AG04450 (cell line): ENCODE measurements at regions not wholly inside any gene's neighbourhood (a gene's known extent, or its start where the extent isn't known, plus 50 kb on each side); places are given as distances from the start of the nearest gene placed in this dataset.

Experiments
- CTCF ChIA-PET: fragments of 300-600, 350-600 bp; formaldehyde crosslinking; extraction: SDS; loops from one replicate; lab custom pipeline; 2022; ENCODE audit warnings: antibody characterized with exemption, inconsistent platforms; lab: Charles Lee
- POLR2A ChIA-PET: fragments of 350-600 bp; formaldehyde crosslinking; extraction: SDS; loops from one replicate; lab custom pipeline; 2021; ENCODE audit warnings: antibody characterized with exemption, inconsistent platforms; lab: Yijun Ruan, JAX
- DNase-seq: peaks from one replicate; pipeline ENCODE4 v3.0.0-alpha.2; 2011; ENCODE audit warnings: low read depth, low spot score
- H3K27ac ChIP-seq: one replicate; pipeline ENCODE4 v1.5.1; 2012; ENCODE audit warnings: low read depth, low read length, control low read depth
- H3K27me3 ChIP-seq: one replicate; pipeline ENCODE4 v1.6.0; 2012; ENCODE audit warnings: low read length; ENCODE audit not compliant: control insufficient read depth, insufficient read depth
- H3K4me3 ChIP-seq: 2 replicates; pipeline ENCODE4 v1.5.1; 2011; ENCODE audit warnings: mild to moderate bottlenecking, low read depth, low read length, control low read depth
- H3K9me3 ChIP-seq: 2 replicates; pipeline ENCODE4 v1.5.1; 2012; ENCODE audit warnings: low read length; ENCODE audit not compliant: control insufficient read depth, insufficient read depth
- CTCF ChIP-seq: IDR thresholded peaks from 2 replicates; pipeline ENCODE4 v1.5.1; 2011; ENCODE audit warnings: low read depth, low read length, control low read depth, inconsistent platforms

- peaks cover 29% of the 10 kb centered on the region for H3K27me3 ChIP-seq
- POLR2A ChIA-PET: no interaction called here
- H3K4me3 ChIP-seq: no peak overlapping the region
- no peaks in the 10 kb centered on the region for H3K9me3 ChIP-seq
- no peak for DNase-seq
- CTCF ChIA-PET: no interaction called here
- no peak for TF ChIP-seq CTCF
- H3K27ac ChIP-seq: no peak overlapping the region
These were observed 139.8 kb downstream of the ENGASE start for GRCh38 chr17:79214459-79214858.

DNA sequence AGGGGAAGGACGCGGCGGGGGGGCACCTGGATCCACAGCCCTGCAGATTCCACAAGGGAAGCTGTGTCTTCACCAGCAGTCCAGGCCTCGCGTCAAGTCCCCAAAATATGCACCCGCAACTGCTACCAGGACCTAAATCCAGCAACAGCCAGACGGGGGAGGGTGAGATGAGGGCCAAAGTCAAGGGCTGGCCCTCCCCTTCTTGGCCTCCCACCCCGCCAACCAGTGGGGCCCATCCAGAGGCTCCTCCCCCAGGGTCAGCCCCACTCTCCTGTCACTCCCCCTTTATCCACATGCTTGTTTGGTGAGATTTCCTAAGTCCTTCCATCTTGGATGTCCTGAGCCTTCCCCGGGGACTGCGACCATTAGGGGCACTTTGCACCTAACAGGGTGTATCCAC is 138.7 kb downstream of the ENGASE start:
- DNase-seq: no peak
- ChIA-PET CTCF (no interaction called here), POLR2A (no interaction called here)
- H3K27me3 ChIP-seq: peaks cover 23% of the 10 kb centered on the region
- H3K27ac ChIP-seq: no peak overlapping the region
- H3K9me3 ChIP-seq: no peaks in the 10 kb centered on the region
- H3K4me3 ChIP-seq: no peak overlapping the region
- no peak for TF ChIP-seq CTCF

- ChIA-PET POLR2A (no interaction called here), CTCF (no interaction called here)
- no peak for TF ChIP-seq CTCF
- no peak overlapping the region for H3K27ac ChIP-seq
- H3K9me3 ChIP-seq: no peaks in the 10 kb centered on the region
- DNase-seq: no peak
- H3K27me3 ChIP-seq: peaks cover 19% of the 10 kb centered on the region
- no peak overlapping the region for H3K4me3 ChIP-seq
These were observed 137.8 kb downstream of the ENGASE start for GRCh38 chr17:79212149-79213087.

DNA sequence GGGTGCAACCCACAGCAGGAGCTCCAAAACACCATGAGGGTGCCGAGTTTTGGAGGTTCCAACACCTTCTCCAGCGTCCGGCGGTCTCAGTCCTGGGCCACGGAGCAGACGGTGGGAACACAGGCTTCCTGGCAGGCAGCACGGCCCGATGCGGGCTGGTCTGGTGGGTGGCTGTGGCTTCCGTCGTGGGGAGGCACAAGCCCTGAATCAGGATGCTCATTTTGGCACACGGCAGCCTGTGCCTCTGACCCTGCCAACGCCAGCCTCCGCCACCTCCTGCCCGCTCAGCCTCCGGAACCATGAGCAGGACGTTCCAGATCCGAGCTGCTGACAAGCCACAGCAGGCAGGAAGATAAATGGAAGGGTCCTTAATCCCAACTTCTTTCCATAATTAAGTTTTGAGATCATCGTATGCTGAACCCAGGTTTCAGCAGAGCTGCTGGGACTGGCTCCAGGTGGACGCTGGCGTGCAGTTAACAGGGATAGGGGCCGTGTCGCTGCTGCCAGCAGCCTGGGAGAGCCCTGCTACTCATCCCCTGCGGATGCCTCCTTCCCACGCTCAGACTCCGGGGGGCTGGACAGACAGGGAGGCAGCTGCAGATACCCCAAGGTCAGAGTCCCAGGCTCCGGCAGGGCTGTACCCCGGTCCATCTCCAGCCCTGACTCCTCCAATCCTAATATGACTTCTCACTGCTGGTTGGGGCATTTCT is 136.6 kb downstream of the ENGASE start:
- Histone ChIP-seq H3K27ac (no peak overlapping the region), H3K9me3 (no peaks in the 10 kb centered on the region), H3K27me3 (peaks cover 24% of the 10 kb centered on the region), H3K4me3 (no peak overlapping the region)
- CTCF ChIA-PET: no interaction called here
- no peak for TF ChIP-seq CTCF
- DNase-seq: no peak
- POLR2A ChIA-PET: no interaction called here

DNA sequence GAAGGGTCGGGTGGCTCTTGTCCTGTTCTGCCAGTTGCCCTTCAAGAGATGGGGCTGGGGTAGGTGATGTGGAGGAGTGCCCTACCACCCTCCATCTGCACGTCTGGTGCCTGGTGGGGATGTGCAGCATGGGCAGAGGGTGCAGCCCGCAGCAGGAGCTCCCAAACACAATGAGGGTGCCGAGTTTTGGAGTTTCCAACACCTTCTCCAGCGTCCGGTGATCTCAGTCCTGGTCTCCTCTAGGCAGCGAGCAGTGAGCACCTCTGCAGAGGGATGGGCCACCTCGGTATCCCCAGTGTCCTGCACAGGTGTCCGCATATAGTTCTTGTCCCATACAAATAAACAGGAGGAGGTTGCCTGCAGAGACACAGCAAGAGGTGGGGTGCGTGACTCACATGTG is 136.0 kb downstream of the ENGASE start:
- POLR2A ChIA-PET: no interaction called here
- no peak for DNase-seq
- H3K27ac ChIP-seq: no peak overlapping the region
- TF ChIP-seq CTCF: no peak
- CTCF ChIA-PET: no interaction called here
- H3K4me3 ChIP-seq: no peak overlapping the region
- H3K9me3 ChIP-seq: no peaks in the 10 kb centered on the region
- H3K27me3 ChIP-seq: peaks cover 24% of the 10 kb centered on the region
